ENCODE measurements at regions not wholly inside any gene's neighbourhood (a gene's known extent, or its start where the extent isn't known, plus 50 kb on each side); places are given as distances from the start of the nearest gene placed in this dataset.

GRCh38 chr7:155360495-155361345, 63.0 kb downstream of the INSIG1 start:
- DNase-seq (ENCODE audit: low read depth): no peak

- no peak for DNase-seq (ENCODE audit: low read depth)
These were observed 63.6 kb downstream of the INSIG1 start for GRCh38 chr7:155361346-155361680.

GRCh38 chr7:155361947-155362346, 64.3 kb downstream of the INSIG1 start:
- no peak for DNase-seq (ENCODE audit: low read depth)

- DNase-seq (ENCODE audit: low read depth): no peak
These were observed 64.9 kb downstream of the INSIG1 start for GRCh38 chr7:155362380-155363145.

GRCh38 chr7:155363146-155363539, 65.5 kb downstream of the INSIG1 start:
- DNase-seq (ENCODE audit: low read depth): no peak

GRCh38 chr7:155363852-155364600, 66.3 kb downstream of the INSIG1 start:
- DNase-seq (ENCODE audit: low read depth): no peak

DNA sequence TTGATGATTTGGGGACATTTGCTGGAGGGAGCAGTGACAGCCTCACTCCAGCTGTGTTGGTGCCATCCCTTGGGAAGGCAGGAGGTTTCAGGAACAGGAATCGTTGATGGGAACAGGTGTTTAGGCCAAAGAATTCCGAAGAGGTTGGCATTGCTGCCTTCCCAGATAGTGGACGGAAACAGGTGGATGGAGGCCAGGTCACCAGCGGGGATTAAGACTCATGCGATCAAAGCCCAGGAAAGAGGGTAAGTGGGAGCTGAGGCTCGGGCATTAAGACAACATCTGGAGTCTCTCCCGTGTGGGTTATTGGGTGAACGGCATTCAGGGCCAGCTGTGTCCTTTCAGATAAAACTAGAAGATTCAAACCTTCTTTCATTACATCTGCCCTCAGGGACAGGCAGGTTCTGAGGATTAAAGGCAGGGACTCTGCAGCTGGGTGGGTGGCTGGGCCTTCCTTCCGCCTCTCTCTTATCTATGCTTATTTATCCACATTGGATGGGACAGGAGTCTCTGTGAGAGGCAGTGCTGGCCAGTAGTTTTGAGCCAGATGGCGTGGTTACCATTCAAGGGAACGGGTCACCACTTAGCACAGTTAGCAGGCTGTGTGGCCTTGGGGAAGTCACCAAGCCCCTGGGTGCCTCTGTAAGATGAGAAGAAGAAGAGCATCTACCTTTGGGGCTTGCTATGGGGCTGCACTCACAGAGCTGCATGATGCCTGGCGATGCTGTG, 67.6 kb downstream of the INSIG1 start:
- DNase-seq (ENCODE audit: low read depth): no peak

GRCh38 chr7:155368894-155369600, 71.4 kb downstream of the INSIG1 start:
- no peak for DNase-seq (ENCODE audit: low read depth)

DNA sequence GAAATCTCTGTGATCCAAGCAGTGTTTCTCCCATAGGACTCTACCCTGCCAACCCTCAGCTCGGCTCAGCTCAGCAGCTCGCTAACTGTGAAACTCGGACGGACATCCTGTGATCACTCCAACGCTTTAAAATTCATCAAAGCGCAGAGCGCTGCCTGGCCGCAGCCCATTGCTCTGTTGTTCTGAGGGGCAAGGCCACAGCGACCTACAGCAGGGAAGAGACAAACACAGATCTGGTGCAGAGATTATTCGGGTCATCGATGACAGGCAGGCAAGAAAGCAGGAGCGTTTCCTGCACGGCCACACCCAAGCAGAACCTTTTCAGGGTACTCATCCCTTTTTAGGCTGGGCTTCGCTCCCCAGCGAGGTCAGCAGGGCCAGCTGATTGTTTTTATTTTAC, 72.1 kb downstream of the INSIG1 start:
- DNase-seq (ENCODE audit: low read depth): no peak

DNA sequence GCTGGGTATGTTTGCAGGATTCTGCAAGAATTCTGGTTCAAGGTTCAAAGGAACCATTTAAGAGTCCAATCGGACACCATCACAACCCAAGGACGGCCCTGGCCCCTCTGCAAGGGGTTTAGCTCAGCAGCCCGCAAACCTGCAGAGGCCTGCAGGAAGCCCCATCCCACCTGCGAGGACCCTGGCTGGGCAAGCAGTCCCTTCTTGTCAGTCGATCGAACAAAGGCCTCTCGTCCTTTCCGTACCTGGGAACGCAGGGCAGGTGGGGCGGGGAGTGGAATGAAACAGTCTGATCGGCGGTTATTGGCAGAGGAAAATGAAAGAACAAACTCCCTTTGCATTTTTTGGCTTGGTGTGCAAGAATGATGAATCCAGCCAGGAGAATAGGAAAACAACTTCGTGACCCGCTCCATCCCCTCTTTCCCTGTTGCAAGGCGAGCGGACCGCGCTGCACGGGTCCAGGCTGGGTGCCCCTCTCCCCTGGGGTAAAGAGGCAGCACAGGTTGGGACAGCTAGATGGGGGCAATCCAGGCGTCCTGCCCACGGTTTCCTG, 73.7 kb downstream of the INSIG1 start:
- DNase-seq (ENCODE audit: low read depth): no peak

GRCh38 chr7:155371884-155372781, 74.5 kb downstream of the INSIG1 start:
- no peak for DNase-seq (ENCODE audit: low read depth)

GRCh38 chr7:155372782-155373358, 75.2 kb downstream of the INSIG1 start:
- no peak for DNase-seq (ENCODE audit: low read depth)

DNA sequence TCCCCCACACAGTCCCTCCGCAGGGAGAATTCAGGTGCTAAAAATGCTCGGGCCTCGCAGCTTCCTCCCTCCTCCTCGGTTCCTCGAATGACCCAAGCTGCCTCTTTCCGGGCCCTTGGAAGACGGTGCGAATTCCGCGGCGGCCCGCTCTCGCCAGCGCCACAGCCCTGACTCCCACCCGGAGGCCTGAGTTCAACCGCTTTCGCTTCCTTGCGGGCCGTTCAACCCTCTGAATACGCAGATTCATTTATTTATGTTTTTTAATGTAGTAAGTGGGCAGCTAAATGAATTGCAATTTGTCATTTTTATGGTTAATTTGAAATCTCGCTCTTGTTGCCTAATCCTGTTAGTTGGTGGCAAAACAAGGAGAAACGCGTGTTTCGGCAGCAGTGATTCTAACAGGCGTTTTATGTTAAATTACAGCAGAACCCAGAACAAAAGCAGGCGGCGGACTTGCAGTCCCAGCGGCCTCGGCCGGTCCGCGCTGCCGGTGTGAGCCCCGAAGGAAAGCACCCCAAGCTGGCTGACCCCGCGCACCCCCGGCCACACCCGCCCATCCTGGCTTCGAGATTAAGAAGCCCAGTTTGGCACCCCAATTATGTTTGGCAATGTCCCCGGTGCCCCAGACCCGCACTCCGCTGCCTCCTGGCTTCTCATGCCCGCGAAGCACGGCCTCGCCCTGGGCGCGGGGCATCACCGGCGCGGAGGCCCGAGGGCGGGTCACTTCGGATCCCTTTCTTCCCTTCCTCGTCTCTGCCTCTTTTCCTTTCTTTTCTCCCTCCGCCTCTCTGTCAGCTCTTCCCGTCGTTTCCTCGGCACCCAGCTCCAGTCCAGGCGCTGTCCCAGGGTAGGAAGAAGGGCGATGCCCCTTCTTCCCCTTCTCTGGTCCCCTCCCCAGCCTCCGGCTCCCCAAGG, 75.9 kb downstream of the INSIG1 start:
- DNase-seq (ENCODE audit: low read depth): no peak

DNA sequence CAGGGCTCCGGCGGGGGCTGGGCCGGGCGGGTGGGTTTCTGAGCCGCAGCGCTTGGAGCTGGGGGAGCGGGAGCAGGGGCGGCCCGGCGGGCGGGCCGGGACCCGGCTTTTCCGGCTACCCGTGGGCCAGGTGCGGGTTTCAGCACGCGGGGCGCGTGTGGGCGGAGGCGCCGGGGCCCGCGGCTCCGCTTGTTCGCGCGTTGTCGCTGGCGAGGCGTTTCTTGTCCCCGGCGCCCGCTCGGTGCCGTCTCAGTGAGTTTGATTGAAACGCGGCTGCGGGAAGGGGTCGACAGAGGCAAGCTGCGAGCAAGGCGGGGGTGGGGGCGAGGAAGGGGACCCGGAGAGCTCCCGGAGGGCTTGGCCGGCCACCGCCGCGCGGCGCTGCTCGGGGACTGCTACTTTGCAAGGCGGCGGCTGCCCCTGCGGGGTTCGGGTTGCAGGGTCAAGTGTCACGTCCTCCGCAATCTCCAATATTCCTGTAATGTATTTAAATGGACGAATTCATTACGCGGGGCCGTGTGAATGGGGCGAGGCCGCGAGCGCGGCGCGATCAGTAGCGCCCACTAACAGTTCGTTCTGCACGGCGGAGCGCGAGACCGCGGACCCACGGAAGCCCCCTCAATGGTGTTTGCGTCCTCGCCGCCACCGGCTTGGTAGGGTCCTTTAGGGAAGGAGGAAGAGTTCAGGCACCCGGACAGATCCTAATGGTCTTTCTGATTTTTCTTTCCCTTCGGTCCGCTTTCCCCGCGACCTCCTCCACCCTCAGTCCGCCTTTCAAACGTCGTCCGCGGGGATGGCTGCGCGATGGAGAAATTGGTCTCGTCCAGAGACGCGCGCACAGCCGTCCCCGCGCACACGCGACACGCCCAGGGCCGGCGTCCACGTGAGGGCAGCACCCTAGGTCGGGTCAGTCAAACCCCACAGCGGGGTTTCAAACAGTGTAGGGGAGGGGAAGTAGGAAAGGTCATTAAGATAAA, 76.9 kb downstream of the INSIG1 start:
- DNase-seq (ENCODE audit: low read depth): no peak

DNA sequence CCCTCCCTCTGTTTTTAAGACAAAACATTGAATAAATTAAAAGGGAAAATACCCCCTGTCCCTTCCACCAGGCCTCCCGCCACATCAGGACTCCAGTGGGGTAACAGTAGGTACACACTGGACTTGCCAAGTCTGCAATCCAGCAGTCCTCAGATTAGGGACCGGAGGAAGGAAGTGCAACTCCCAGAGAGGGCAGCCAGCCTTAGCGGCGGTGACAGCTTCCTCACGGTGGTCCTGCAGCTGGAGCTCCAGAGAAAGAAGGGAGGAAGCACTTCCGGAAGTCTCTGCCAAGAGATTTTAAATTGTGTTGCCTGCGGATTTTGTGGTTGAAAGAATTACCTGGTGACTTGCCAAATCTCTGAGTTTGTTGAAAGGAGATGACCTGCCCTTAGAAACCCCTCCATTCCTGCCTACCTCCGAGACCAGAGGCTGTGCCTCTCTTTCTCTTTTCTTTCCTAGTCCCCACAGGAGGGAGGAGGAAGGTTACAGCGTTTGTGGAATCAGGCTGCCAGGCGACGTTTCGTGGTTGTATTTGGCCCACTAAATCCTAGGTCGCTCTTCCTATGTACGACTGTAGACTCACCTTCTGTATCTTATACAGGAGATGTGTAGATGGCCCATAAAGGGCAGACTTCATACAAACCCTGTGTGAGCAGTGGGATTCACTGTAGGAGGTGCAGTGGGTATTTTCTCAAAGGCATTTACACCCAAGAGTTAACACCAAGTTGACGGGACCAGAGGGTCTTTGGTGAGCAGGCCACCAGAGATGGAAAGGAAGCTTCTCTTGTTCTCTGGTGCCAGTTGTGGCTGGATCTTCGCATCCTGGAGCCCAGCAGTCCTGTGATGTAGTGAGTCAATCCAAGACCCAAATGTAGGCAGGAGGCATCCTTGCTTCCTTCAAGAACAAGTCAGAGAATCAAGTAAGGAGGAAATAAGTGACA, 77.9 kb downstream of the INSIG1 start:
- DNase-seq (ENCODE audit: low read depth): no peak
